Upper lobe of left lung (tissue), 6 donors: ENCODE measurements at regions not wholly inside any gene's neighbourhood (a gene's known extent, or its start where the extent isn't known, plus 50 kb on each side); places are given as distances from the start of the nearest gene placed in this dataset.

ENCODE experiments used
- ATAC-seq, 2 donors: fragments of 200-7000 bp; cut with Tn5 transposase; one replicate each; pipeline ENCODE4 v1.9.1; 2022; ENCODE audit warnings: mild to moderate bottlenecking in 2 of 2, moderate library complexity in 2 of 2; ENCODE audit not compliant: low FRiP score in 2 of 2
- DNase-seq, 2 donors: peaks; one replicate each; pipeline ENCODE4 v3.0.0-alpha.2; 2019 to 2020
- H3K27ac ChIP-seq, 4 donors: fragments of 200-600 bp; sonication (generic); one replicate each; pipeline ENCODE4 v1.5.1; 2016 to 2019
- H3K27me3 ChIP-seq, 4 donors: fragments of 200-600 bp; sonication (generic); one replicate each; pipeline ENCODE4 v1.5.1; 2017 to 2019
- H3K36me3 ChIP-seq, 4 donors: fragments of 200-600 bp; sonication (generic); one replicate each; pipeline ENCODE4 v1.5.1; 2016 to 2019
- H3K4me1 ChIP-seq, 4 donors: fragments of 200-600 bp; sonication (generic); one replicate each; pipeline ENCODE4 v1.5.1; 2018 to 2019
- H3K4me3 ChIP-seq, 4 donors: fragments of 200-600 bp; sonication (generic); one replicate each; pipeline ENCODE4 v1.5.1; 2017 to 2019; ENCODE audit warnings: mild to moderate bottlenecking in 2 of 4, moderate library complexity in 1 of 4
- H3K9me3 ChIP-seq, 4 donors: fragments of 200-600 bp; sonication (generic); one replicate each; pipeline ENCODE4 v1.5.1; 2018 to 2019
- EP300 ChIP-seq, 4 donors: sonication (generic); formaldehyde crosslinking; IDR thresholded peaks; one replicate each; pipeline ENCODE4 v1.5.1; 2017; ENCODE audit warnings: antibody characterized with exemption in 4 of 4, control low read depth in 2 of 4
- POLR2A ChIP-seq, 4 donors: fragments of 450-650 bp; IDR thresholded peaks; one replicate each; pipeline ENCODE4 v1.5.1; 2016 to 2017; ENCODE audit warnings: antibody characterized with exemption in 4 of 4, mild to moderate bottlenecking in 2 of 4
- POLR2AphosphoS5 ChIP-seq, 2 donors: sonication (generic); formaldehyde crosslinking; IDR thresholded peaks; one replicate each; pipeline ENCODE4 v1.5.1; 2017; ENCODE audit warnings: antibody characterized with exemption in 2 of 2
- WGBS, 2 donors: methylation state at CpG; one replicate each; pipeline ENCODE4 v1.1.5; 2017 to 2018; 5-methylcytosine and 5-hydroxymethylcytosine counted together
- TF ChIP-seq, protein P1 (sequence below), 6 experiments: fragments of 450-650 bp in 4 of 6; fragments of 200-600 bp in 2 of 6; sonication (generic) in 2 of 6; IDR thresholded peaks; one replicate each; pipeline ENCODE4 v1.5.1; 2016 to 2019; ENCODE audit warnings: antibody characterized with exemption in 6 of 6
- donor health status: DM: no; HTN: no; CAD: no; lungs with moderate emphysema.
- donor health status: DM: no; HTN: yes; CAD: no; lungs with severe emphysema.

DNA sequence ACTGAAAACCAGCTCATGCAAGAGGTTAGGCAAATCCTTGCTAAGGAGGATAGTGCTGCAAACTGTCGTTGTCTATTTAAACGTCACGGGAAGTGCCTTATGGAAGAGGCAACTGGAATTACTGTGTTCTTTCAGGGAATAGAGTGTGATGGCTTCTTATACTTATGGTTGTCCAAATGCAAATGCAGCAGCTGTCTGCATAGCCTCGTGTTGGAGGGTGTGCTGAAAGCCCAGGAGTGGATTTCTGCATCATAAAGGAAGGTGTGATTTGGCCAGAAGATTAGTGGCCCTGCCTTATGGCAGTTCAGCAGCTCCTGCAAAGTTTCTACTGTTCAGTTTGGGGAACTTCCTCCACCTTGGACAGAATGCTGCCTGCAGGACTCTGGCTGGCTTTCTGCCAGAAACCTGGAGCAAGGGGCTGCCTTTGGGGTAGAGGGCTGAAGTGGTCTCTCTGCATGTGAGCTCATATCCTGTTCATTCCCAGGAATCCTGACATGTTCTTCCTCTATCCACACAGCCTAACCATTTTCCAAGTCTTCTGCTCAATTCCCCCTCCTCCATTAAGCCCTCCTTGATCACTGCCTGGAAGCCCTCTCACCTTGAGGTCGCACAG lies 321.2 kb upstream of the CXCR4 start:
- Histone ChIP-seq H3K36me3 (no peaks in the 10 kb centered on the region), H3K4me1 (no peaks in the 10 kb centered on the region), H3K4me3 (no peak overlapping the region), H3K9me3 (no peaks in the 10 kb centered on the region), H3K27me3 (no peaks in the 10 kb centered on the region), H3K27ac (no peak overlapping the region)
- ATAC-seq (no peak), DNase-seq (no peak)
- no peak for TF ChIP-seq EP300 (IDR thresholded peaks at IDR 0.05)
- TF ChIP-seq, protein P1, sequence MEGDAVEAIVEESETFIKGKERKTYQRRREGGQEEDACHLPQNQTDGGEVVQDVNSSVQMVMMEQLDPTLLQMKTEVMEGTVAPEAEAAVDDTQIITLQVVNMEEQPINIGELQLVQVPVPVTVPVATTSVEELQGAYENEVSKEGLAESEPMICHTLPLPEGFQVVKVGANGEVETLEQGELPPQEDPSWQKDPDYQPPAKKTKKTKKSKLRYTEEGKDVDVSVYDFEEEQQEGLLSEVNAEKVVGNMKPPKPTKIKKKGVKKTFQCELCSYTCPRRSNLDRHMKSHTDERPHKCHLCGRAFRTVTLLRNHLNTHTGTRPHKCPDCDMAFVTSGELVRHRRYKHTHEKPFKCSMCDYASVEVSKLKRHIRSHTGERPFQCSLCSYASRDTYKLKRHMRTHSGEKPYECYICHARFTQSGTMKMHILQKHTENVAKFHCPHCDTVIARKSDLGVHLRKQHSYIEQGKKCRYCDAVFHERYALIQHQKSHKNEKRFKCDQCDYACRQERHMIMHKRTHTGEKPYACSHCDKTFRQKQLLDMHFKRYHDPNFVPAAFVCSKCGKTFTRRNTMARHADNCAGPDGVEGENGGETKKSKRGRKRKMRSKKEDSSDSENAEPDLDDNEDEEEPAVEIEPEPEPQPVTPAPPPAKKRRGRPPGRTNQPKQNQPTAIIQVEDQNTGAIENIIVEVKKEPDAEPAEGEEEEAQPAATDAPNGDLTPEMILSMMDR (IDR thresholded peaks at IDR 0.05): no peak
- no peak for TF ChIP-seq POLR2AphosphoS5 (IDR thresholded peaks at IDR 0.05)
- TF ChIP-seq POLR2A (IDR thresholded peaks at IDR 0.05): no peak
- WGBS, 2 donors: 53 to 60% methylated on average over 5 of the region's 5 CpGs

DNA sequence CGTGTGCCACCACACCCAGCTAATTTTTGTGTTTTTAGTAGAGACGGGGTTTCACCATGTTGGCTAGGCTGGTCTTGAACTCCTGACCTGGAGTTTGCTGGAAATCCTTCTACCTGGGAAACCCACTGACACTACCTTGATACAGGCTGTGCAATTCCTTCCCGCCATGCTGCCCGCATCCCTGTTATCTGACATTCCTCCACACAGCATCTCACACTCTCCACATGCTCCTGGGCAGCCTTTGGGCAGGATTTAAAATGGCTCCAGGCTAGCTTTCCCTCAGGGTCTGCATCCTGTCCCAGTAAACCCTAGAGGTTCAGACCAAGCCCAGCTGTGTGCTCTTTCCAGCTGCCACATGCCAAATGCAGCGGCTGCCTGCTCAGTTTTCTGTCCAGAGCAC lies 319.5 kb upstream of the CXCR4 start:
- H3K36me3 ChIP-seq: no peaks in the 10 kb centered on the region
- no peak overlapping the region for H3K27ac ChIP-seq
- ATAC-seq (no peak), DNase-seq (no peak)
- no peaks in the 10 kb centered on the region for H3K9me3 ChIP-seq
- TF ChIP-seq POLR2A (IDR thresholded peaks at IDR 0.05) (no peak), POLR2AphosphoS5 (IDR thresholded peaks at IDR 0.05) (no peak), EP300 (IDR thresholded peaks at IDR 0.05) (no peak)
- TF ChIP-seq, protein P1 (IDR thresholded peaks at IDR 0.05): no peak
- 96 to 98% methylated on average over 5 of the region's 5 CpGs for WGBS, 2 donors
- H3K4me1 ChIP-seq: no peaks in the 10 kb centered on the region
- no peaks in the 10 kb centered on the region for H3K27me3 ChIP-seq
- H3K4me3 ChIP-seq: no peak overlapping the region

DNA sequence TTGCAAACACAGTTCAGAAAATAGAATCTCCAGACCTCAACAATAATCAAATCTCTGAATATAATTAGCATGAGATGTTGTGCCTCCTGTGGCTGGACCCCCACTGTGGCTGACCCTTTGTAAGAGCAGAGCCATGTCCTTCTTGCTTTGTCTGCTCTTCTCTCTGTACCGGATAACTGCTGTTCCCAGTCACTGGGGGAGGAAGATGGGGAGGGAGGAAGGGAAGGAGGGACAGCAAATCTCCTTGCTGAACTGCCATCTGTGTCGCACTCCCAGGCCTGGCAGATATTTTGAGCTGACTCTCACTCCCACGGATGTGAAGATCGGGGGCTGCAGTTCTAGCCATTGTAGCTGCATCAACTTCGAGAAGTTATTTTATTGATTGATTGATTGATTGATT lies 319.0 kb upstream of the CXCR4 start:
- Histone ChIP-seq H3K27me3 (no peaks in the 10 kb centered on the region), H3K27ac (no peak overlapping the region), H3K36me3 (no peaks in the 10 kb centered on the region), H3K4me1 (no peaks in the 10 kb centered on the region), H3K4me3 (no peak overlapping the region), H3K9me3 (no peaks in the 10 kb centered on the region)
- DNase-seq (no peak), ATAC-seq (no peak)
- 70 to 77% methylated on average over 5 of the region's 5 CpGs for WGBS, 2 donors
- no peak for TF ChIP-seq POLR2AphosphoS5 (IDR thresholded peaks at IDR 0.05)
- TF ChIP-seq, protein P1 (IDR thresholded peaks at IDR 0.05): no peak
- TF ChIP-seq EP300 (IDR thresholded peaks at IDR 0.05): no peak
- TF ChIP-seq POLR2A (IDR thresholded peaks at IDR 0.05): no peak

DNA sequence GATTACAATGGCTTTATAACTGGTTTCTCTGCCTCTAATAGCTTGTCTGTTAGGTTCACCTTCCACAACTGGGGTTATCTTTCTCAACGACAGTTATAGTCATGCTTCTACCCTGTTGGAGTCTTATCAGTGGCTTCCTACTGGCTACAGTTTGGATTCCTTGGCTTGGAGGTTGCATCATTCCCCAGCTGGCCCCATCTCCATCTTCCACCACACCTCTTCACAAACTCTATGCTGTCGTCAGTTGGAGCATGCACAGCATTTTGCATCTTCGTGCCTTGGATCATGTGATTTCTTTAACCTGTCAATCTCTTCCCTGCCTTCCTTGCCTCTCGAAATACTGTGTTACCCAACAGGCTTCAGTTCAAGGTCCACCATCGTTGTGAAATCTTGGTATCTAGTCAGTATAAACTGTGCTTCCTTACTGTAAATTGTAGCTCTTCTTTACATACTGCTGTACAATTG lies 316.3 kb upstream of the CXCR4 start:
- ATAC-seq (no peak), DNase-seq (no peak)
- H3K27ac ChIP-seq: no peak overlapping the region
- 64 to 71% methylated on average over 5 of the region's 5 CpGs for WGBS, 2 donors
- no peaks in the 10 kb centered on the region for H3K36me3 ChIP-seq
- no peaks in the 10 kb centered on the region for H3K27me3 ChIP-seq
- H3K4me3 ChIP-seq: no peak overlapping the region
- no peaks in the 10 kb centered on the region for H3K9me3 ChIP-seq
- H3K4me1 ChIP-seq: no peaks in the 10 kb centered on the region
- TF ChIP-seq POLR2AphosphoS5 (IDR thresholded peaks at IDR 0.05): no peak
- TF ChIP-seq EP300 (IDR thresholded peaks at IDR 0.05): no peak
- no peak for TF ChIP-seq POLR2A (IDR thresholded peaks at IDR 0.05)
- TF ChIP-seq, protein P1 (IDR thresholded peaks at IDR 0.05): no peak

DNA sequence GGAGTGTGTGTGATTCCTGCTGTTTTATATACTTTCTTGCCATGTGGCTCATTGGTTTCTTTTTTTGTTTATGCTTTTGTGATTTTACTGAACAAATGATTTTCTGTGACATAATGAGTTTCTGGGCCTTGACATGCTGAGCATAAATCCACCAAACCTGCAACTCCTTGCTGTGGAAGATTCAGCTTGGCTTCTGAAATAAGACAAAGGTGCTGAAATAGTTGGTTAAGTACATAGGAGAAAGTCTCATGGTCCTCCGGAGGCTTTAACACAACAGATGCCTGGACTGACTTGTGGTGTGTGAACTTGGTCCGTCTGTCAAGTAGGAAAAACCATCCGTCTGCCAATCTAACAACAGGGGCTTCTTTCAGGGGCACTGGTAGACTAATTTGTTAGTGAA lies 315.3 kb upstream of the CXCR4 start:
- no peak for DNase-seq
- no peaks in the 10 kb centered on the region for H3K9me3 ChIP-seq
- H3K36me3 ChIP-seq: no peaks in the 10 kb centered on the region
- no peak overlapping the region for H3K4me3 ChIP-seq
- TF ChIP-seq, protein P1 (IDR thresholded peaks at IDR 0.05): no peak
- TF ChIP-seq POLR2A (IDR thresholded peaks at IDR 0.05): no peak
- no peak for TF ChIP-seq EP300 (IDR thresholded peaks at IDR 0.05)
- TF ChIP-seq POLR2AphosphoS5 (IDR thresholded peaks at IDR 0.05): no peak
- H3K27ac ChIP-seq: no peak overlapping the region
- no peaks in the 10 kb centered on the region for H3K27me3 ChIP-seq
- no peak for ATAC-seq
- 84 to 94% methylated on average over 3 of the region's 3 CpGs for WGBS, 2 donors
- H3K4me1 ChIP-seq: no peaks in the 10 kb centered on the region
